ENCODE measurements at regions not wholly inside any gene's neighbourhood (a gene's known extent, or its start where the extent isn't known, plus 50 kb on each side); places are given as distances from the start of the nearest gene placed in this dataset.

DNA sequence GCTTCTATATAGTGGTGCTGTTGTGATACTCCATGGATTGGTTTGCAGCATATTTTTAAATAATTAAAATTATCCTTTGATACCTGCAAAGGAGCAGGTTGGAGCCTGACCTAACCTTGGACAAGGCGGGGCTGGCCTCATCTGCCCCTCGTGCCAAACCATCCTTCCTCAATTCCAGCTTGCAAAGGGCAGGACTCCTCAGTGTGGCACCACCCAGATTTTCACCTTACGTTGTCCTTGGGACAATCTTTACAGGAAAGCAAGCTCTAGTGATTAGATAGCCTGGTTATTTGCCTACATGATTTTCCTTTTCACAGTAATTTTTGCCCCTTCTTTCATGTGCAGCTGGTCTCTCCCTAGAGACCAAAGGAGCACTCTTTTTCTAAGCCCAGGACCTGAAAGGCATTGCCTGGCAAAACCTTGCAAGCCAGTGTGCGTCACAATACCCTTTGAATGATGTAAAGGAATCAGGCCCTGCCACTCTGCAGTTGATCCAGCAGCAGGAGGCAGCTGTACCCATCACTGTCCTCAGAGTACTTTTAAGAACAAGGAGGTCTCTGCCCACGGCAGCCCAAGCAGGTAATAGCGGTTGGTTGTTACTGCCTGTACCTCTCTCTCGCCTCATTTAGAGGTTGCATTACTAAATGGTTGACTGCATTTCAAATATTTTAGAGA lies 99.4 kb downstream of the ADSS2 start:
- no peak for DNase-seq

- DNase-seq, result no peak
Measured at GRCh38 chr1:244353551-244354091, 98.1 kb downstream of the ADSS2 start.

GRCh38 chr1:244354810-244355278 lies 96.9 kb downstream of the ADSS2 start:
- DNase-seq, result no peak

- DNase-seq, result no peak
Measured at GRCh38 chr1:244356376-244356775, 95.3 kb downstream of the ADSS2 start.
